HepG2 (cell line): ENCODE measurements at regions not wholly inside any gene's neighbourhood (a gene's known extent, or its start where the extent isn't known, plus 50 kb on each side); places are given as distances from the start of the nearest gene placed in this dataset.
A peak's percentile ranks its signal among the peaks of the same experiment; 100 is the strongest.

Experiments used
- ATF4 ChIP-seq, 2 experiments: fragments of 450-650 bp in 1 of 2; sonication (generic) in 1 of 2; formaldehyde crosslinking; IDR thresholded peaks; 2 replicates each; pipeline versions ENCODE4 v1.5.0 to v1.8.0; 2020 to 2022; ENCODE audit warnings: mild to moderate bottlenecking in 1 of 2, missing genetic modification reagents in 1 of 2
- BRF2 ChIP-seq: sonication (generic); formaldehyde crosslinking; IDR thresholded peaks from 2 replicates; pipeline ENCODE4 v1.8.1; 2022; ENCODE audit warnings: mild to moderate bottlenecking, missing genetic modification reagents
- HIC2 ChIP-seq: sonication (generic); formaldehyde crosslinking; IDR thresholded peaks from 2 replicates; pipeline ENCODE4 v1.9.0; 2022; ENCODE audit warnings: low read depth, missing genetic modification reagents
- KIAA2018 ChIP-seq: sonication (generic); formaldehyde crosslinking; IDR thresholded peaks from 2 replicates; pipeline ENCODE4 v1.5.0; 2020; ENCODE audit warnings: mild to moderate bottlenecking, missing genetic modification reagents, borderline replicate concordance
- LBX2 ChIP-seq: sonication (generic); formaldehyde crosslinking; IDR thresholded peaks from 2 replicates; pipeline ENCODE4 v1.5.0; 2020; ENCODE audit warnings: missing genetic modification reagents, mild to moderate bottlenecking, borderline replicate concordance
- MLX ChIP-seq: IDR thresholded peaks from 2 replicates; pipeline ENCODE4 v1.6.1; 2016
- NR2F6 ChIP-seq, 2 experiments: IDR thresholded peaks; 2 replicates each; pipeline ENCODE4 v1.6.1; 2016; ENCODE audit warnings: antibody characterized with exemption in 1 of 2, mild to moderate bottlenecking in 1 of 2
- SP140L ChIP-seq: sonication (generic); formaldehyde crosslinking; IDR thresholded peaks from 2 replicates; pipeline ENCODE4 v1.4.0; 2020; ENCODE audit warnings: missing genetic modification reagents, borderline replicate concordance
- TMF1 ChIP-seq: sonication (generic); formaldehyde crosslinking; IDR thresholded peaks from 2 replicates; pipeline ENCODE4 v1.8.1; 2022; ENCODE audit warnings: low read depth, missing genetic modification reagents
- ZBTB42 ChIP-seq: sonication (generic); formaldehyde crosslinking; IDR thresholded peaks from 2 replicates; pipeline ENCODE4 v1.5.0; 2020; ENCODE audit warnings: mild to moderate bottlenecking, missing genetic modification reagents
- ZNF12 ChIP-seq: sonication (generic); formaldehyde crosslinking; IDR thresholded peaks from 2 replicates; pipeline ENCODE4 v1.5.0; 2020; ENCODE audit warnings: missing genetic modification reagents
- ZNF274 ChIP-seq: sonication (generic); formaldehyde crosslinking; IDR thresholded peaks from 2 replicates; pipeline ENCODE4 v1.5.1; 2020; ENCODE audit warnings: mild to moderate bottlenecking, missing genetic modification reagents
- ZNF441 ChIP-seq: sonication (generic); formaldehyde crosslinking; IDR thresholded peaks from 2 replicates; pipeline ENCODE4 v1.7.0; 2021; ENCODE audit warnings: missing genetic modification reagents, borderline replicate concordance
- ZNF782 ChIP-seq: sonication (generic); formaldehyde crosslinking; IDR thresholded peaks from 2 replicates; pipeline ENCODE4 v1.4.0; 2020; ENCODE audit warnings: missing genetic modification reagents, mild to moderate bottlenecking, borderline replicate concordance
- ZNF850 ChIP-seq: sonication (generic); formaldehyde crosslinking; conservative IDR thresholded peaks from 2 replicates; pipeline ENCODE4 v1.9.0; 2021; ENCODE audit warnings: mild to moderate bottlenecking, missing genetic modification reagents

DNA sequence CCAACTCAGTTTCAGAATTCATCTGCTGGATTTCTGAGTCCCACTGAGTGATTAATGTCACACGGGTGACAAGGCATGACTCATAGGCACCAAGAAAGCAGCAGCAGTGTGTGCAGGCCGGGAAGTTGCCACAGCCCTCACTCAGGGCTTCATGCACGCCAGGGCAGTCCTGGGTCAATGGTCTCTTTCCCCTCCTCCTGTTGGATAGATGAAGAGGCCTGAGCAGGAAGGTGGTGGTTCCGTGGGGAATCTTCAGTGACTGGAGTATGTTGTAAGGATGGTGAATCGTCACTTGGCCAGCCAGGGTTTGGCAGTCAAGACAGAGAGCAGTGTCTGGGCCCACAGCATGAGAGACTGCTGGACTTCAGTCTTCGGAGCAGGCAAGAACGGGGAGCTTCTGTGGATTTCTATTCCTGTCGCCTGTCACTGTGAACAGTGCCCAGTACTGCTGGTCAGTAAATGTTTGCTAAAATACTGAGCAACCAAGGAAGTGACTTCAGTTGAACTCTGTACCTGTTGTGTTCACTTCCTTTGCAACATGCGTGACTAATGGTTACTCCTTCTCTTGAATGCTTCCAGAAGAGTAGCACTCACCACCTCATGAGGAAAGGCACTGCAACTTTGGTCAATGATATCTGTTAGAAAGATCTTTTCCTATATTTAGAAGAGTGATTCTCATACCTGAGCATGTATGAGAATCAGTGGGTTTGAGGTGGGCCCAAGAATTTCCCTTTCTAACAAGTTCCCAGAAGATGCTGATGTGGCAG, 62.0 kb upstream of the CD93 start (continued):
- TF ChIP-seq HIC2 (no peak), ZNF441 (peak; percentile 74; the same call in 1 of the 2 replicates), TMF1 (CRISPR knock-in tag) (no peak), MLX (CRISPR knock-in tag) (peak; percentile 74; the same call in 1 of the 2 replicates), ZNF782 (CRISPR knock-in tag) (no peak), LBX2 (CRISPR knock-in tag) (no peak), BRF2 (CRISPR knock-in tag) (no peak), ZBTB42 (CRISPR knock-in tag) (0 out of 2 replicates have a peak, but pooled peaks have one; percentile 25), KIAA2018 (peak; percentile 44; the same call in 1 of the 2 replicates), ZNF274 (CRISPR knock-in tag) (peak; percentile 52; the same call in 1 of the 2 replicates), NR2F6 (IDR thresholded peaks at IDR 0.05) (no peak), NR2F6 (CRISPR knock-in tag; IDR thresholded peaks at IDR 0.05) (0 out of 2 replicates have a peak, but pooled peaks have one; percentile 29), ZNF850 (CRISPR knock-in tag) (no peak), ZNF12 (CRISPR knock-in tag) (peak; percentile 77), SP140L (CRISPR knock-in tag) (peak; percentile 32; the same call in 1 of the 2 replicates), ATF4 (CRISPR knock-in tag; IDR thresholded peaks at IDR 0.05) (peak in 1 of 2 experiments; percentile 79; a peak in 2 of 4 replicates)
